HepG2 (cell line): ENCODE measurements at regions not wholly inside any gene's neighbourhood (a gene's known extent, or its start where the extent isn't known, plus 50 kb on each side); places are given as distances from the start of the nearest gene placed in this dataset.

Source experiments
- ATAC-seq: fragments of 200-7000 bp; cut with Tn5 transposase; 3 replicates; pipeline ENCODE4 v1.9.1; 2020; ENCODE audit warnings: mild to moderate bottlenecking, moderate library complexity
- BruUV-seq: library from RNA; stranded (reverse); fragments of 400-500 nt; replicated peaks from 2 replicates; lab custom pipeline; 2021; lab: Mats Ljungman, UMichigan
- CTCF ChIA-PET: fragments of 300-600 bp; formaldehyde crosslinking; extraction: SDS; loops from one replicate; lab custom pipeline; 2021; ENCODE audit warnings: low total read pairs, inconsistent platforms, low intra/inter-chr PET ratio; lab: Yijun Ruan, JAX
- POLR2A ChIA-PET: fragments of 350-600 bp; sonication (Branson Sonifier 250); formaldehyde crosslinking; loops from one replicate; lab custom pipeline; 2020; ENCODE audit warnings: antibody characterized with exemption, inconsistent platforms; lab: Yijun Ruan, JAX
- DNase-seq: peaks from one replicate; pipeline ENCODE4 v3.0.0-alpha.2; 2015; ENCODE audit warnings: low spot score
- FAIRE-seq: peaks from 3 replicates; lab custom pipeline; 2011; peaks lifted over from hg19 to GRCh38; lab: Jason Lieb, UNC
- H2AFZ ChIP-seq: one replicate; pipeline ENCODE4 v1.6.1; 2011; ENCODE audit warnings: low read length, inconsistent platforms
- H3K27ac ChIP-seq: fragments of 300-600 bp; 3 replicates; pipeline ENCODE4 v1.8.0; 2011; ENCODE audit warnings: mixed run types, mild to moderate bottlenecking, mixed read lengths, low read length, inconsistent platforms; ENCODE audit not compliant: insufficient read depth; ENCODE audit errors: extremely low read length
- H3K27me3 ChIP-seq, 2 experiments: fragments of 200-600 bp in 1 of 2; 2 replicates in 1 of 2; 3 replicates in 1 of 2; pipeline versions ENCODE4 v1.6.0 to v1.8.0; 2011; ENCODE audit warnings: low read length in 2 of 2, mild to moderate bottlenecking in 2 of 2, moderate library complexity in 2 of 2, inconsistent platforms in 1 of 2; ENCODE audit not compliant: insufficient read depth in 2 of 2, control insufficient read depth in 1 of 2
- H3K36me3 ChIP-seq, 2 experiments: fragments of 200-600 bp in 1 of 2; replicated peaks in 1 of 2; 2 replicates in 1 of 2; 3 replicates in 1 of 2; pipeline versions ENCODE4 v1.5.1 to v1.8.0; 2011; ENCODE audit warnings: low read length in 2 of 2, inconsistent platforms in 1 of 2; ENCODE audit not compliant: insufficient read depth in 2 of 2, control insufficient read depth in 1 of 2
- H3K4me1 ChIP-seq: 2 replicates; pipeline ENCODE4 v1.5.1; 2012; ENCODE audit warnings: low read length, inconsistent platforms; ENCODE audit not compliant: insufficient read depth
- H3K4me2 ChIP-seq: 2 replicates; pipeline ENCODE4 v1.6.0; 2011; ENCODE audit warnings: low read depth, low read length, inconsistent platforms
- H3K4me3 ChIP-seq, 3 experiments: fragments of 200-600 bp in 1 of 3; sonication (generic), shearing (Covaris generic) in 1 of 3; replicated peaks in 1 of 3; 2 replicates each; pipeline ENCODE4 v1.5.1; 2011 to 2016; ENCODE audit warnings: low read length in 3 of 3, inconsistent platforms in 2 of 3, low read depth in 2 of 3, mild to moderate bottlenecking in 2 of 3, control low read depth in 1 of 3, mixed read lengths in 1 of 3; ENCODE audit not compliant: insufficient read depth in 1 of 3
- H3K79me2 ChIP-seq: one replicate; pipeline ENCODE4 v1.6.1; 2011; ENCODE audit warnings: low read length, inconsistent platforms; ENCODE audit not compliant: insufficient read depth
- H3K9ac ChIP-seq: 2 replicates; pipeline ENCODE4 v1.6.0; 2011; ENCODE audit warnings: mild to moderate bottlenecking, low read depth, low read length, inconsistent platforms; ENCODE audit not compliant: insufficient read depth
- H3K9me3 ChIP-seq: 2 replicates; pipeline ENCODE4 v1.5.1; 2012; ENCODE audit warnings: mild to moderate bottlenecking, low read length
- H4K20me1 ChIP-seq: 2 replicates; pipeline ENCODE4 v1.6.0; 2011; ENCODE audit warnings: inconsistent platforms, mild to moderate bottlenecking, low read length, moderate library complexity; ENCODE audit not compliant: insufficient read depth
- CEBPG ChIP-seq: IDR thresholded peaks from 2 replicates; pipeline ENCODE4 v1.6.1; 2016
- ERF ChIP-seq: IDR thresholded peaks from 2 replicates; pipeline ENCODE4 v1.6.1; 2018; ENCODE audit warnings: missing biosample characterization, missing genetic modification reagents
- IRF1 ChIP-seq: sonication (generic); formaldehyde crosslinking; IDR thresholded peaks from 2 replicates; pipeline ENCODE4 v1.4.0; 2020; ENCODE audit warnings: low read depth, mild to moderate bottlenecking, missing genetic modification reagents
- NCOA5 ChIP-seq: sonication (generic); formaldehyde crosslinking; IDR thresholded peaks from 2 replicates; pipeline ENCODE4 v1.4.0; 2020; ENCODE audit warnings: missing genetic modification reagents
- NFE2 ChIP-seq: sonication (generic); formaldehyde crosslinking; IDR thresholded peaks from 2 replicates; pipeline ENCODE4 v1.4.0; 2020; ENCODE audit warnings: missing genetic modification reagents
- NFYB ChIP-seq: sonication (generic); formaldehyde crosslinking; IDR thresholded peaks from 2 replicates; pipeline ENCODE4 v1.4.0; 2020; ENCODE audit warnings: missing genetic modification reagents
- NFYC ChIP-seq: IDR thresholded peaks from 2 replicates; pipeline ENCODE4 v1.6.1; 2016; ENCODE audit warnings: missing genetic modification reagents, missing compliant biosample characterization
- TCF12 ChIP-seq, 2 experiments: fragments of 450-650 bp in 1 of 2; sonication (generic) in 1 of 2; formaldehyde crosslinking in 1 of 2; IDR thresholded peaks; 2 replicates each; pipeline versions ENCODE4 v1.6.1 to v1.8.0; 2017 to 2022; ENCODE audit warnings: antibody characterized with exemption in 1 of 2, mild to moderate bottlenecking in 1 of 2, missing genetic modification reagents in 1 of 2, moderate library complexity in 1 of 2
- TRAFD1 ChIP-seq: sonication (generic); formaldehyde crosslinking; IDR thresholded peaks from 2 replicates; pipeline ENCODE4 v1.5.1; 2020; ENCODE audit warnings: missing genetic modification reagents, mild to moderate bottlenecking, borderline replicate concordance
- U2AF2 ChIP-seq: fragments of 200-400 bp; formaldehyde crosslinking; IDR thresholded peaks from 2 replicates; pipeline ENCODE4 v1.6.1; 2017; ENCODE audit warnings: low read depth, mild to moderate bottlenecking, low read length
- USF2 ChIP-seq, 2 experiments: sonication (generic) in 1 of 2; formaldehyde crosslinking in 1 of 2; IDR thresholded peaks; 2 replicates each; pipeline versions ENCODE4 v1.5.1 to v1.6.1; 2011 to 2020; ENCODE audit warnings: borderline replicate concordance in 1 of 2, low read depth in 1 of 2, low read length in 1 of 2, mild to moderate bottlenecking in 1 of 2, missing genetic modification reagents in 1 of 2, moderate library complexity in 1 of 2
- ZNF550 ChIP-seq: sonication (generic); formaldehyde crosslinking; IDR thresholded peaks from 2 replicates; pipeline ENCODE4 v1.4.0; 2020; ENCODE audit warnings: mild to moderate bottlenecking, missing genetic modification reagents, borderline replicate concordance
- ZNF652 ChIP-seq: IDR thresholded peaks from 2 replicates; pipeline ENCODE4 v1.6.1; 2016; ENCODE audit warnings: low read depth, borderline replicate concordance
- ZNF816 ChIP-seq: sonication (generic); formaldehyde crosslinking; IDR thresholded peaks from 2 replicates; pipeline ENCODE4 v1.8.0; 2022; ENCODE audit warnings: missing genetic modification reagents, mild to moderate bottlenecking, borderline replicate concordance
- WGBS: methylation state at CpG from one replicate; pipeline ENCODE4 v1.1.6; 2017; ENCODE audit warnings: low lambda C conversion rate; 5-methylcytosine and 5-hydroxymethylcytosine counted together
- in situ Hi-C: cut with HindIII; loops from 2 replicates; pipeline ENCODE4 v1.10.0; 2017; ENCODE audit warnings: low pct_unique_long_range_greater_than_20kb; ENCODE audit not compliant: extremely low pct_ligation_motif_present
- intact Hi-C: fragments of 100-400 bp; cut with micrococcal nuclease; formaldehyde crosslinking; loops from one replicate; pipeline ENCODE4 v1.10.0; 2022; ENCODE audit not compliant: unreplicated experiment
- TF ChIP-seq, protein P1 (sequence below): sonication (generic); formaldehyde crosslinking; IDR thresholded peaks from 2 replicates; pipeline ENCODE4 v1.4.0; 2020; ENCODE audit warnings: mild to moderate bottlenecking, missing genetic modification reagents

DNA sequence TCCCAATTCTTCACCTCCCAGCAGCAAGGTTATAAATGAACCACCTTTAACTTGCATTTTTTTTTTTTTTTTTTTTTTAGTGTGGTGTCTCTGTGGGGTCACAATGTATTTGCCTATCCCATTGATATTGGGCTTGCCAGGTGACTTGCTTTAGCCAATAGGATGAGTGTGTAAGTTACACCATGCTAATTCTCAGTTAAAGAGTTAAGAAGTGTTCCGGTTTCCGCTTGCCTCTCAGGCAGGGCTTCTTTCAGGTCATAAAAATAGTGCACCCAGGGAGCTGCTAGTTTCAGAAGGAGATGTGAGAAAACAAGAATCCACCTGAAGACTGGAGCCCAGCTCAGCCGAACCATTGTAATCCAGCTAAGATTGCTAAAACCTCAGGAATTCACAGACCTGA is 84.2 kb upstream of the PTPRD start:
- DNase-seq (no peak), FAIRE-seq (no peak), ATAC-seq (peak; percentile 84)
- BruUV-seq: no TSS peak
- Histone ChIP-seq H4K20me1 (no peaks in the 10 kb centered on the region), H3K4me3 (no peak overlapping the region; a peak in 1 of 6 replicates), H2AFZ (no peak overlapping the region), H3K27me3 (no peaks in the 10 kb centered on the region), H3K27ac (no peak overlapping the region), H3K9me3 (peaks cover 68% of the 10 kb centered on the region), H3K4me1 (peaks cover 12% of the 10 kb centered on the region), H3K36me3 (no peaks in the 10 kb centered on the region), H3K79me2 (no peaks in the 10 kb centered on the region), H3K9ac (no peak overlapping the region), H3K4me2 (peak overlapping the region; percentile 18; the same call in 1 of the 2 replicates)
- ChIA-PET CTCF (no interaction called here), POLR2A (no interaction called here)
- WGBS: 18% methylated on average over 3 of the region's 3 CpGs
- no peak for TF ChIP-seq ERF
- peak; percentile 43; the same call in 1 of the 2 replicates for TF ChIP-seq NFYC
- 0 out of 2 replicates have a peak, but pooled peaks have one; percentile 11 for TF ChIP-seq USF2 (IDR thresholded peaks at IDR 0.05; ENCODE audit: low read depth, low read length)
- TF ChIP-seq USF2 (CRISPR knock-in tag; IDR thresholded peaks at IDR 0.05; ENCODE audit: borderline replicate concordance): no peak
- TF ChIP-seq NFYB: peak; percentile 59
- no peak for TF ChIP-seq TCF12 (IDR thresholded peaks at IDR 0.05)
- TF ChIP-seq TCF12 (CRISPR knock-in tag; IDR thresholded peaks at IDR 0.05): no peak
- no peak for TF ChIP-seq NFE2 (CRISPR knock-in tag)
- intact Hi-C loops (no loop called here), in situ Hi-C loops (no loop called here)

- H3K79me2 ChIP-seq: no peaks in the 10 kb centered on the region
- CTCF ChIA-PET: no interaction called here
- no peak overlapping the region for H3K27ac ChIP-seq
- H3K4me2 ChIP-seq: no peak overlapping the region
- peaks cover 12% of the 10 kb centered on the region for H3K4me1 ChIP-seq
- H3K36me3 ChIP-seq: no peaks in the 10 kb centered on the region
- no peak overlapping the region for H2AFZ ChIP-seq
- FAIRE-seq: no peak
- DNase-seq: no peak
- H3K9me3 ChIP-seq: peaks cover 73% of the 10 kb centered on the region
- no peaks in the 10 kb centered on the region for H4K20me1 ChIP-seq
- no peaks in the 10 kb centered on the region for H3K27me3 ChIP-seq
- POLR2A ChIA-PET: no interaction called here
- intact Hi-C loops: no loop called here
- H3K4me3 ChIP-seq: no peak overlapping the region
- H3K9ac ChIP-seq: no peak overlapping the region
- in situ Hi-C loops: no loop called here
- BruUV-seq: no TSS peak
- ATAC-seq: no peak
- TF ChIP-seq CEBPG (CRISPR knock-in tag): no peak
- no peak for TF ChIP-seq IRF1 (CRISPR knock-in tag)
- no peak for TF ChIP-seq NCOA5 (CRISPR knock-in tag)
- TF ChIP-seq ZNF550: no peak
- no peak for TF ChIP-seq TRAFD1 (CRISPR knock-in tag)
- TF ChIP-seq, protein P1, sequence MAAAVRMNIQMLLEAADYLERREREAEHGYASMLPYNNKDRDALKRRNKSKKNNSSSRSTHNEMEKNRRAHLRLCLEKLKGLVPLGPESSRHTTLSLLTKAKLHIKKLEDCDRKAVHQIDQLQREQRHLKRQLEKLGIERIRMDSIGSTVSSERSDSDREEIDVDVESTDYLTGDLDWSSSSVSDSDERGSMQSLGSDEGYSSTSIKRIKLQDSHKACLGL (CRISPR knock-in tag): no peak
- TF ChIP-seq U2AF2: no peak
- TF ChIP-seq ZNF652 (CRISPR knock-in tag): no peak
- no peak for TF ChIP-seq ZNF816 (CRISPR knock-in tag)
Measured at GRCh38 chr9:10700291-10700690, 87.5 kb upstream of the PTPRD start.
